CD14-positive monocyte (primary cell): ENCODE measurements at regions not wholly inside any gene's neighbourhood (a gene's known extent, or its start where the extent isn't known, plus 50 kb on each side); places are given as distances from the start of the nearest gene placed in this dataset.

Experiments used
- DNase-seq, 3 donors: peaks; one replicate each; pipeline ENCODE4 v3.0.0-alpha.2; 2011 to 2022
- H2AFZ ChIP-seq: 2 replicates; pipeline ENCODE4 v1.6.0; 2012; ENCODE audit warnings: mild to moderate bottlenecking, low read depth, low read length, inconsistent platforms; ENCODE audit not compliant: insufficient read depth, poor library complexity, severe bottlenecking
- H3K27ac ChIP-seq, 2 donors: 1 replicate in 1 of 2; 2 replicates in 1 of 2; pipeline ENCODE4 v1.5.1; 2012 to 2013; ENCODE audit warnings: low read length in 2 of 2, control low read depth in 1 of 2, inconsistent platforms in 1 of 2, low read depth in 1 of 2, mild to moderate bottlenecking in 1 of 2
- H3K27me3 ChIP-seq, 2 donors: one replicate each; pipeline versions ENCODE4 v1.6.0 to v1.6.1; 2011 to 2013; ENCODE audit warnings: low read length in 2 of 2; ENCODE audit not compliant: control insufficient read depth in 2 of 2, insufficient read depth in 2 of 2
- H3K36me3 ChIP-seq, 2 donors: replicated peaks in 1 of 2; 1 replicate in 1 of 2; 2 replicates in 1 of 2; pipeline versions ENCODE4 v1.5.1 to v1.6.1; 2012 to 2013; ENCODE audit warnings: low read length in 2 of 2, control low read depth in 1 of 2, inconsistent platforms in 1 of 2, mild to moderate bottlenecking in 1 of 2; ENCODE audit not compliant: insufficient read depth in 2 of 2, control insufficient read depth in 1 of 2
- H3K4me1 ChIP-seq, 2 donors: 1 replicate in 1 of 2; 2 replicates in 1 of 2; pipeline versions ENCODE4 v1.5.1 to v1.6.1; 2012 to 2013; ENCODE audit warnings: low read length in 2 of 2, control low read depth in 1 of 2, inconsistent platforms in 1 of 2, mild to moderate bottlenecking in 1 of 2, moderate library complexity in 1 of 2; ENCODE audit not compliant: insufficient read depth in 2 of 2, control insufficient read depth in 1 of 2
- H3K4me2 ChIP-seq: replicated peaks from 2 replicates; pipeline ENCODE3; 2012; ENCODE audit warnings: low read length, moderate library complexity, mild to moderate bottlenecking; ENCODE audit not compliant: poor library complexity, severe bottlenecking; ENCODE audit errors: extremely low read depth
- H3K4me3 ChIP-seq, 3 experiments: fragments of 200-600 bp in 1 of 3; sonication (generic) in 1 of 3; replicated peaks in 1 of 3; 1 replicate in 2 of 3; 2 replicates in 1 of 3; pipeline ENCODE4 v1.5.1; 2011 to 2013; ENCODE audit warnings: low read length in 3 of 3, mild to moderate bottlenecking in 3 of 3, control low read depth in 2 of 3, low read depth in 2 of 3, inconsistent platforms in 1 of 3, moderate library complexity in 1 of 3
- H3K79me2 ChIP-seq: 2 replicates; pipeline ENCODE4 v1.6.0; 2012; ENCODE audit warnings: mild to moderate bottlenecking, control low read depth, inconsistent platforms, low read length, moderate library complexity; ENCODE audit not compliant: insufficient read depth
- H3K9ac ChIP-seq: 2 replicates; pipeline ENCODE4 v1.6.0; 2017; ENCODE audit warnings: low read length, mild to moderate bottlenecking; ENCODE audit not compliant: insufficient read depth, poor library complexity, severe bottlenecking
- H3K9me3 ChIP-seq, 2 donors: replicated peaks in 1 of 2; 1 replicate in 1 of 2; 2 replicates in 1 of 2; pipeline versions ENCODE4 v1.5.1 to v1.6.1; 2012 to 2013; ENCODE audit warnings: low read length in 2 of 2, control low read depth in 1 of 2; ENCODE audit not compliant: control insufficient read depth in 1 of 2, insufficient read depth in 1 of 2
- H4K20me1 ChIP-seq: 2 replicates; pipeline ENCODE4 v1.6.0; 2012; ENCODE audit warnings: mild to moderate bottlenecking, low read length, control low read depth, moderate library complexity; ENCODE audit not compliant: insufficient read depth
- H3K27ac Mint-ChIP-seq, 7 donors: one replicate each; pipeline ENCODE4 v1.8.0; 2020; ENCODE audit warnings: mild to moderate bottlenecking in 7 of 7, mixed read lengths in 7 of 7, moderate library complexity in 6 of 7, inconsistent platforms in 2 of 7
- H3K27me3 Mint-ChIP-seq, 3 donors: one replicate each; pipeline ENCODE4 v1.8.0; 2021 to 2022; ENCODE audit warnings: low read depth in 3 of 3, mild to moderate bottlenecking in 3 of 3, mixed read lengths in 3 of 3, moderate library complexity in 3 of 3, inconsistent platforms in 1 of 3
- H3K36me3 Mint-ChIP-seq, 2 donors: one replicate each; pipeline ENCODE4 v1.8.0; 2020; ENCODE audit warnings: mixed read lengths in 2 of 2, inconsistent platforms in 1 of 2, mild to moderate bottlenecking in 1 of 2
- H3K4me1 Mint-ChIP-seq: one replicate; pipeline ENCODE4 v1.8.0; 2020; ENCODE audit warnings: mild to moderate bottlenecking, mixed read lengths
- H3K4me3 Mint-ChIP-seq, 2 donors: one replicate each; pipeline ENCODE4 v1.8.0; 2020; ENCODE audit warnings: mild to moderate bottlenecking in 2 of 2, mixed read lengths in 2 of 2, moderate library complexity in 1 of 2
- H3K9me3 Mint-ChIP-seq, 7 donors: one replicate each; pipeline ENCODE4 v1.8.0; 2020 to 2022; ENCODE audit warnings: mixed read lengths in 7 of 7, mild to moderate bottlenecking in 6 of 7, moderate library complexity in 6 of 7, inconsistent platforms in 2 of 7
- CTCF ChIP-seq: fragments of 200-600 bp; IDR thresholded peaks from one replicate; pipeline ENCODE4 v1.8.0; 2022; ENCODE audit warnings: antibody characterized with exemption, mild to moderate bottlenecking
- WGBS: methylation state at CpG from one replicate; pipeline ENCODE4 v1.1.5; 2013; ENCODE audit warnings: missing lambda C conversion rate; ENCODE audit not compliant: insufficient coverage; 5-methylcytosine and 5-hydroxymethylcytosine counted together
- intact Hi-C, 2 donors: fragments of 100-400 bp; cut with micrococcal nuclease; formaldehyde crosslinking; loops; one replicate each; pipeline versions ENCODE4 v1.15.0 to v1.15.1; 2023

GRCh38 chr2:105575499-105576025, 169.2 kb upstream of the NCK2 start:
- Histone ChIP-seq H3K4me2 (no peak overlapping the region), H3K27me3 (peaks cover 0 to 8% of the 10 kb centered on the region in 2 donors), H3K27ac (no peak overlapping the region), H3K79me2 (no peaks in the 10 kb centered on the region), H3K9ac (no peak overlapping the region), H2AFZ (no peak overlapping the region), H3K4me3 (no peak overlapping the region), H4K20me1 (no peaks in the 10 kb centered on the region), H3K4me1 (no peaks in the 10 kb centered on the region), H3K36me3 (no peaks in the 10 kb centered on the region), H3K9me3 (no peaks in the 10 kb centered on the region)
- H3K9me3 Mint-ChIP-seq, result no peaks in the 10 kb centered on the region
- TF ChIP-seq CTCF, result no peak
- peaks cover 11% of the 10 kb centered on the region for H3K4me1 Mint-ChIP-seq
- H3K36me3 Mint-ChIP-seq, result no peaks in the 10 kb centered on the region
- no peak overlapping the region for H3K4me3 Mint-ChIP-seq
- intact Hi-C loops, result no loop called here
- DNase-seq, result no peak
- peaks cover 5 to 29% (median 19%) of the 10 kb centered on the region in 3 donors for H3K27me3 Mint-ChIP-seq
- no CpG with 5 or more reads among the region's 9 CpGs for WGBS
- H3K27ac Mint-ChIP-seq, result no peak overlapping the region

GRCh38 chr2:105574796-105575344, 169.8 kb upstream of the NCK2 start:
- no CpG with 5 or more reads among the region's 2 CpGs for WGBS
- Histone ChIP-seq H3K4me3 (no peak overlapping the region), H3K36me3 (no peaks in the 10 kb centered on the region), H3K27me3 (peaks cover 0 to 9% of the 10 kb centered on the region in 2 donors), H3K27ac (no peak overlapping the region), H4K20me1 (no peaks in the 10 kb centered on the region), H3K9me3 (no peaks in the 10 kb centered on the region), H3K4me1 (no peaks in the 10 kb centered on the region), H3K4me2 (no peak overlapping the region), H3K9ac (no peak overlapping the region), H2AFZ (no peak overlapping the region), H3K79me2 (no peaks in the 10 kb centered on the region)
- Mint-ChIP-seq H3K4me3 (no peak overlapping the region), H3K4me1 (peaks cover 11% of the 10 kb centered on the region), H3K36me3 (no peaks in the 10 kb centered on the region), H3K27me3 (peaks cover 7 to 33% (median 23%) of the 10 kb centered on the region in 3 donors), H3K9me3 (no peaks in the 10 kb centered on the region), H3K27ac (no peak overlapping the region)
- intact Hi-C loops, result no loop called here
- no peak for TF ChIP-seq CTCF
- DNase-seq, result no peak
